ENCODE measurements at regions not wholly inside any gene's neighbourhood (a gene's known extent, or its start where the extent isn't known, plus 50 kb on each side); places are given as distances from the start of the nearest gene placed in this dataset.

- ATAC-seq (ENCODE audit: low read depth) (no peak), DNase-seq (no peak)
- Histone ChIP-seq H4K20me1 (ENCODE audit: control insufficient read depth, insufficient read depth, low read length, poor library complexity, severe bottlenecking) (no peaks in the 10 kb centered on the region), H3K4me3 (ENCODE audit: control extremely low read depth in 1 of 5, extremely low read depth in 1 of 5, insufficient read depth in 1 of 5, low read depth in 2 of 5, low read length in 4 of 5) (no peak overlapping the region), H3K36me3 (replicated peaks in 1 of 2; ENCODE audit: control extremely low read depth in 1 of 2, control insufficient read depth in 1 of 2, extremely low read depth in 1 of 2, insufficient read depth in 2 of 2, low read length in 1 of 2) (no peaks in the 10 kb centered on the region), H3K27me3 (replicated peaks in 1 of 4; ENCODE audit: control extremely low read depth in 1 of 4, control insufficient read depth in 3 of 4, insufficient read depth in 4 of 4, low read length in 3 of 4) (no peaks in the 10 kb centered on the region), H3K9ac (ENCODE audit: low read length) (no peak overlapping the region), H3K27ac (ENCODE audit: low read length in 2 of 2) (no peak overlapping the region), H3K79me2 (ENCODE audit: control insufficient read depth, insufficient read depth, low read length) (no peaks in the 10 kb centered on the region), H3K4me1 (ENCODE audit: control insufficient read depth in 2 of 2, insufficient read depth in 2 of 2, low read length in 2 of 2) (no peaks in the 10 kb centered on the region), H2AFZ (ENCODE audit: insufficient read depth, low read depth, low read length, poor library complexity, severe bottlenecking) (no peak overlapping the region), H3K4me2 (replicated peaks; ENCODE audit: low read depth, low read length, poor library complexity, severe bottlenecking) (no peak overlapping the region), H3K9me3 (ENCODE audit: control extremely low read depth in 1 of 3, control insufficient read depth in 2 of 3, insufficient read depth in 1 of 3, low read length in 2 of 3) (no peaks in the 10 kb centered on the region)
- TF ChIP-seq, protein P1, sequence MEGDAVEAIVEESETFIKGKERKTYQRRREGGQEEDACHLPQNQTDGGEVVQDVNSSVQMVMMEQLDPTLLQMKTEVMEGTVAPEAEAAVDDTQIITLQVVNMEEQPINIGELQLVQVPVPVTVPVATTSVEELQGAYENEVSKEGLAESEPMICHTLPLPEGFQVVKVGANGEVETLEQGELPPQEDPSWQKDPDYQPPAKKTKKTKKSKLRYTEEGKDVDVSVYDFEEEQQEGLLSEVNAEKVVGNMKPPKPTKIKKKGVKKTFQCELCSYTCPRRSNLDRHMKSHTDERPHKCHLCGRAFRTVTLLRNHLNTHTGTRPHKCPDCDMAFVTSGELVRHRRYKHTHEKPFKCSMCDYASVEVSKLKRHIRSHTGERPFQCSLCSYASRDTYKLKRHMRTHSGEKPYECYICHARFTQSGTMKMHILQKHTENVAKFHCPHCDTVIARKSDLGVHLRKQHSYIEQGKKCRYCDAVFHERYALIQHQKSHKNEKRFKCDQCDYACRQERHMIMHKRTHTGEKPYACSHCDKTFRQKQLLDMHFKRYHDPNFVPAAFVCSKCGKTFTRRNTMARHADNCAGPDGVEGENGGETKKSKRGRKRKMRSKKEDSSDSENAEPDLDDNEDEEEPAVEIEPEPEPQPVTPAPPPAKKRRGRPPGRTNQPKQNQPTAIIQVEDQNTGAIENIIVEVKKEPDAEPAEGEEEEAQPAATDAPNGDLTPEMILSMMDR (IDR thresholded peaks at IDR 0.05), result no peak
- intact Hi-C loops (cut with micrococcal nuclease), result no loop called here
- Mint-ChIP-seq H3K9me3 (ENCODE audit: insufficient read depth) (no peaks in the 10 kb centered on the region), H3K4me1 (no peaks in the 10 kb centered on the region), H3K4me3 (no peak overlapping the region), H3K27ac (no peak overlapping the region), H3K27me3 (no peaks in the 10 kb centered on the region)
- WGBS (ENCODE audit: insufficient coverage), result no CpG with 5 or more reads among the region's 2 CpGs
- ChIA-PET POLR2A (no interaction called here), CTCF (no interaction called here)
Measured at GRCh38 chr12:39043424-39043822, 138.0 kb upstream of the CPNE8 start.

DNA sequence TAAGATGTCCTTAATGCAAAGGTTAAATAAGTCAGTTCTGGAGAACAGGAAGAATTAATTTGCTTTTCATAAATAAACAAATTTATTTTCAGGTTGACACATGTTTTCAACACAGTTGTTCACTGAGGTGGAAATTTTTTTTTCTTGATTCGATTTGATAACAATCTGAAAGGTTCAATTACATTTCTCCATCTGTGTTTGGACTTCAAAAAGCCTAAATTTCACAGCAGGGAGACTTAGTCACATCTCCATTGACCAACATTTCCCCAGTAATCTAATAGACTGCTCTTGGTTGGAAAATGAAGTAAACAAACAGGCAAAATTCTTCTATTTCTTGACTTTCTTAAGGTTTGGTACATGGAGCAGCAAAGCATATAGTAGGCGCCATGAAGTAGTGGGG is 134.9 kb upstream of the CPNE8 start:
- no peaks in the 10 kb centered on the region for H3K36me3 ChIP-seq (replicated peaks in 1 of 2; ENCODE audit: control extremely low read depth in 1 of 2, control insufficient read depth in 1 of 2, extremely low read depth in 1 of 2, insufficient read depth in 2 of 2, low read length in 1 of 2)
- no peaks in the 10 kb centered on the region for H3K4me1 ChIP-seq (ENCODE audit: control insufficient read depth in 2 of 2, insufficient read depth in 2 of 2, low read length in 2 of 2)
- H3K27me3 Mint-ChIP-seq, result no peaks in the 10 kb centered on the region
- H3K4me2 ChIP-seq (replicated peaks; ENCODE audit: low read depth, low read length, poor library complexity, severe bottlenecking), result no peak overlapping the region
- no peak overlapping the region for H2AFZ ChIP-seq (ENCODE audit: insufficient read depth, low read depth, low read length, poor library complexity, severe bottlenecking)
- intact Hi-C loops (cut with micrococcal nuclease), result no loop called here
- no peak overlapping the region for H3K4me3 Mint-ChIP-seq
- WGBS (ENCODE audit: insufficient coverage), result 100% methylated on average over 2 of the region's 2 CpGs
- H3K27ac Mint-ChIP-seq, result no peak overlapping the region
- no peak overlapping the region for H3K9ac ChIP-seq (ENCODE audit: low read length)
- no peaks in the 10 kb centered on the region for H3K27me3 ChIP-seq (replicated peaks in 1 of 4; ENCODE audit: control extremely low read depth in 1 of 4, control insufficient read depth in 3 of 4, insufficient read depth in 4 of 4, low read length in 3 of 4)
- ChIA-PET CTCF (no interaction called here), POLR2A (no interaction called here)
- no peaks in the 10 kb centered on the region for H3K4me1 Mint-ChIP-seq
- no peaks in the 10 kb centered on the region for H3K79me2 ChIP-seq (ENCODE audit: control insufficient read depth, insufficient read depth, low read length)
- no peaks in the 10 kb centered on the region for H3K9me3 Mint-ChIP-seq (ENCODE audit: insufficient read depth)
- no peak for TF ChIP-seq EZH2 (IDR thresholded peaks at IDR 0.05; ENCODE audit: borderline replicate concordance, insufficient read depth, low read depth, low read length, poor library complexity, severe bottlenecking)
- TF ChIP-seq, protein P1 (IDR thresholded peaks at IDR 0.05), result no peak
- no peaks in the 10 kb centered on the region for H4K20me1 ChIP-seq (ENCODE audit: control insufficient read depth, insufficient read depth, low read length, poor library complexity, severe bottlenecking)
- no peak for DNase-seq
- no peaks in the 10 kb centered on the region for H3K9me3 ChIP-seq (ENCODE audit: control extremely low read depth in 1 of 3, control insufficient read depth in 2 of 3, insufficient read depth in 1 of 3, low read length in 2 of 3)
- H3K27ac ChIP-seq (ENCODE audit: low read length in 2 of 2), result no peak overlapping the region
- H3K4me3 ChIP-seq (ENCODE audit: control extremely low read depth in 1 of 5, extremely low read depth in 1 of 5, insufficient read depth in 1 of 5, low read depth in 2 of 5, low read length in 4 of 5), result no peak overlapping the region
- ATAC-seq (ENCODE audit: low read depth), result no peak
